ACHN (cell line): ENCODE measurements at regions not wholly inside any gene's neighbourhood (a gene's known extent, or its start where the extent isn't known, plus 50 kb on each side); places are given as distances from the start of the nearest gene placed in this dataset.
A peak's percentile ranks its signal among the peaks of the same experiment; 100 is the strongest.
"Not testable (repeated sequence)": the region's sequence is repeated elsewhere in the genome, so short reads cannot be mapped to it uniquely, and the experiment has no call there.

Source experiments
- DNase-seq: peaks from one replicate; pipeline ENCODE4 v3.0.0-alpha.2; 2015
- in situ Hi-C: cut with HindIII; loops from 2 replicates; pipeline ENCODE4 v1.10.0; 2017; ENCODE audit warnings: low sequenced_read_pairs, low pct_ligation_motif_present, low pct_unique_long_range_greater_than_20kb

GRCh38 chr3:165532851-165533250 lies 304.4 kb downstream of the BCHE start:
- in situ Hi-C loops, result no loop called here

GRCh38 chr3:165529451-165529850 lies 307.8 kb downstream of the BCHE start:
- no peak for DNase-seq
- in situ Hi-C loops, result no loop called here

More at GRCh38 chr3:165532851-165533250, 304.4 kb downstream of the BCHE start:
- DNase-seq, result no peak

GRCh38 chr3:165526367-165526766 lies 310.9 kb downstream of the BCHE start:
- DNase-seq, result no peak
- in situ Hi-C loops, result no loop called here

- peak; percentile 27 for DNase-seq
- in situ Hi-C loops, result no loop called here
These were observed 313.4 kb downstream of the BCHE start for GRCh38 chr3:165523801-165524200.

- in situ Hi-C loops, result no loop called here
- no peak for DNase-seq
These were observed 314.8 kb downstream of the BCHE start for GRCh38 chr3:165522386-165522785.

- in situ Hi-C loops, result no loop called here
- no peak for DNase-seq
These were observed 315.9 kb downstream of the BCHE start for GRCh38 chr3:165521131-165521871.

GRCh38 chr3:165519687-165520086 lies 317.5 kb downstream of the BCHE start:
- no peak for DNase-seq
- in situ Hi-C loops, result no loop called here

GRCh38 chr3:165518346-165518745 lies 318.9 kb downstream of the BCHE start:
- DNase-seq, result no peak
- in situ Hi-C loops, result no loop called here

GRCh38 chr3:165513715-165514701 lies 317.8 kb upstream of the SLITRK3 start:
- DNase-seq, result no peak
- in situ Hi-C loops, result no loop called here

- no peak for DNase-seq
- in situ Hi-C loops, result no loop called here
These were observed 311.4 kb upstream of the SLITRK3 start for GRCh38 chr3:165507576-165507975.

GRCh38 chr3:165507060-165507459 lies 310.9 kb upstream of the SLITRK3 start:
- DNase-seq, result no peak
- in situ Hi-C loops, result no loop called here

- no peak for DNase-seq
- in situ Hi-C loops, result no loop called here
These were observed 309.5 kb upstream of the SLITRK3 start for GRCh38 chr3:165505657-165506056.

GRCh38 chr3:165504554-165504953 lies 308.4 kb upstream of the SLITRK3 start:
- in situ Hi-C loops, result no loop called here

GRCh38 chr3:165503825-165504224 lies 307.6 kb upstream of the SLITRK3 start:
- DNase-seq, result no peak
- in situ Hi-C loops, result no loop called here

More at GRCh38 chr3:165504554-165504953, 308.4 kb upstream of the SLITRK3 start:
- DNase-seq, result no peak

GRCh38 chr3:165503346-165503745 lies 307.2 kb upstream of the SLITRK3 start:
- no peak for DNase-seq
- in situ Hi-C loops, result no loop called here

GRCh38 chr3:165502707-165503106 lies 306.5 kb upstream of the SLITRK3 start:
- in situ Hi-C loops, result no loop called here
- DNase-seq, result no peak

GRCh38 chr3:165498742-165499141 lies 302.6 kb upstream of the SLITRK3 start:
- DNase-seq, in situ Hi-C loops: not testable (repeated sequence)

GRCh38 chr3:165491487-165491886 lies 295.3 kb upstream of the SLITRK3 start:
- in situ Hi-C loops, result no loop called here
- DNase-seq, result no peak

GRCh38 chr3:165476399-165477060 lies 280.3 kb upstream of the SLITRK3 start:
- in situ Hi-C loops, result no loop called here
- no peak for DNase-seq
